B cell (primary cell): ENCODE measurements at regions not wholly inside any gene's neighbourhood (a gene's known extent, or its start where the extent isn't known, plus 50 kb on each side); places are given as distances from the start of the nearest gene placed in this dataset.

Experiments used
- CTCF ChIP-seq: fragments of 200-600 bp; IDR thresholded peaks from one replicate; pipeline ENCODE4 v1.8.0; 2022; ENCODE audit warnings: antibody characterized with exemption, mild to moderate bottlenecking
- EZH2 ChIP-seq: IDR thresholded peaks from 2 replicates; pipeline ENCODE4 v1.6.1; 2012; ENCODE audit warnings: borderline replicate concordance, low read depth, mild to moderate bottlenecking, moderate library complexity, low read length; ENCODE audit not compliant: insufficient read depth, poor library complexity, severe bottlenecking

DNA sequence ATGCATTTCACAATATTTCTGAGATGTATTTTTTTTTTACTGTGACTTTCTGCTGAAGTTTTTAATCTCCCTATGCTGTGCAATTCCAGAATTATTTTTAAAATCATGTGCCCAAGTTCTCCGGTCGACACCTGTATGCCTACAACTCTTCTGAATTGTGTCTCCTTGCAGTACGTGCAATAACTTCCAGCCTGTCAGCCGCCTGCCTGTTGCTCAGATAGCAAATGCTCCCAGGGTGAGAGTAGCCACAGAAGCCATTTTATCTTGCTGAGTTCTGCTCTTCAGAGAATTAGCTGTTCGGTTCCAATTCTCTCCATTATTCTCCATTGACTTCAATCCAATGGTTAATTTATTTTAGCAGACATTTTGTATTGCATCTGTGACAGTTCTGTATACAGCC lies 188.3 kb downstream of the CDC14C start:
- TF ChIP-seq CTCF (no peak), EZH2 (no peak)
